Activated T-helper 17 cell treated with anti-CD3 and anti-CD28 coated beads, Interleukin-2, amount 50 U/mL, for 72 hours (primary cell): ENCODE measurements at regions not wholly inside any gene's neighbourhood (a gene's known extent, or its start where the extent isn't known, plus 50 kb on each side); places are given as distances from the start of the nearest gene placed in this dataset.

Experiments
- ATAC-seq: fragments of 150-1000 bp; cut with Tn5 transposase; replicated peaks from 2 replicates; pipeline ENCODE4 v1.10.0; 2021; ENCODE audit warnings: mild to moderate bottlenecking, moderate library complexity
- H3K27ac Mint-ChIP-seq: one replicate; pipeline ENCODE4 v1.8.0; 2022; ENCODE audit warnings: mixed read lengths
- H3K27me3 Mint-ChIP-seq: one replicate; pipeline ENCODE4 v1.8.0; 2022; ENCODE audit warnings: mixed read lengths
- H3K36me3 Mint-ChIP-seq: one replicate; pipeline ENCODE4 v1.8.0; 2022; ENCODE audit warnings: low read depth, mild to moderate bottlenecking, mixed read lengths
- H3K4me1 Mint-ChIP-seq: one replicate; pipeline ENCODE4 v1.8.0; 2022; ENCODE audit warnings: mixed read lengths
- H3K4me3 Mint-ChIP-seq: one replicate; pipeline ENCODE4 v1.8.0; 2022; ENCODE audit warnings: mild to moderate bottlenecking, mixed read lengths
- H3K9me3 Mint-ChIP-seq: one replicate; pipeline ENCODE4 v1.8.0; 2022; ENCODE audit warnings: mixed read lengths

- Mint-ChIP-seq H3K4me3 (no peak overlapping the region), H3K27me3 (no peaks in the 10 kb centered on the region), H3K27ac (no peak overlapping the region), H3K36me3 (no peaks in the 10 kb centered on the region), H3K4me1 (no peaks in the 10 kb centered on the region), H3K9me3 (peaks cover 6% of the 10 kb centered on the region)
- no peak for ATAC-seq
Measured at GRCh38 chr5:164422400-164422799, 917.0 kb downstream of the MAT2B start.

DNA sequence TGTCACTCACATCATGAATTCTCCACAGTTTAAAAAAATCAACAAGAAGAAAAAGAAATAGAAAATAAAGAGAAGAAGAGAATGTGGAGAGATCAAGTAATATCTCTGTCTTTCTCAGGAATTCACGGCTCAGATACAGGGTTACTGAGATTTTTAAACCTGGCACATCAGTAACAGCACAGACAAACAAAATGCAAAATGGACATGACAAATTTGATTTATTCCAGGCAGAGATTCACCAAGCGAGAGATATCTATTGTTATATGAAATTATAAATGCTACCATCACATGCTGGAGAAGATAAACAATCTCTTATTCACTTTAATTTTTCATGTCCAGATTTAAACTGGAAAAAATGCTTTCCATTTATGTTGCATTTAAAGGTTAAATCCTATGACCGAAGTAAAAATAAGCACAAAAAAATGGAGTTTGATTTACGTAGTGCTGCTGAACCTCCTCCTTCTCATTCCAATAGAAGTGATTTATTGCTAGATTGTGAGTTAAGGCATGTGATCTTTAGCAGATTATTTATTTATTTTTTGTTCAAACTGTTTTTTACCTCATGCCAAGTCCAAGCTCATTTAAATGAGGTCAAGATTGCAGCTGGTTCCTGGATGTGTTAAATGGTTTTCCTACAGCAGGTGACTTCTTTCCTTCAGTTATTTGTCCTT lies 926.4 kb downstream of the MAT2B start:
- H3K27ac Mint-ChIP-seq: no peak overlapping the region
- no peaks in the 10 kb centered on the region for H3K4me1 Mint-ChIP-seq
- no peak overlapping the region for H3K4me3 Mint-ChIP-seq
- H3K36me3 Mint-ChIP-seq: no peaks in the 10 kb centered on the region
- ATAC-seq: no peak
- no peaks in the 10 kb centered on the region for H3K27me3 Mint-ChIP-seq
- peaks cover 6% of the 10 kb centered on the region for H3K9me3 Mint-ChIP-seq

DNA sequence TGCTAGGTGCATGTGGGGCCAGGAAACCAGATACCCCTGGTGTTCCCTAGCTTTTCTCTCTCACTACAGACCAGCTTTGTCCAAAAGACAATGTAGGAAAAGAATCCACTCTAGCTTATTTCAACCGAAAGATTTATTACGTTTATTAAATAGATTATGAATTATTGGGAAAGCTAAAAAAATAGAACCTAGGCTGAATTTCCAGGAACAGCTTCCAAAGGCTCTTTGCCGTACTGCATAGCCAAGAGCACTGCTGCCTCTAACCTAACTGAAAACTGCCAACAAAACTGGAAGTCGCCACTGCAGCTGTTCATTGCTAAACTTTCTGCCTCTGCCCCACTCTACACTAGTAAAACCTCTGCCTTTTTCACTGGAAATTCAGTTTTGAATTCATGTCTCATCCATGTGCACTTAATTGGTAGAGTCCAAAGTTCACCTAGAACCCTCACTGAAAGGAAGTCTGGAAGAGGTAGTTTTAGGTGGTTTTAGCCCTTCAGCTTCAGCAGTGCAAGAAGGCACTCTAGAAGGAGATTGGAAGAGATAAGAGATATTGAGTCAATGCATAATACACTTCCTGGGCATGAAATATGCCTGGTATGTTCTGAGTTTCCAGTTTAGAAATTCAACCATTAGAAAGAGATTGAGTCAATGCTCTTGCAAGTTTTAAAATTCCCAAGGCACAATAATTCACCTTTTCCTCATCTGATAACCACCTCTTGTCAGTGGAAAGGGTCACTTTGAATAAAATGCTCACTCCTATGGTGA lies 927.9 kb downstream of the MAT2B start:
- H3K4me1 Mint-ChIP-seq: no peaks in the 10 kb centered on the region
- no peaks in the 10 kb centered on the region for H3K27me3 Mint-ChIP-seq
- no peak overlapping the region for H3K27ac Mint-ChIP-seq
- H3K4me3 Mint-ChIP-seq: no peak overlapping the region
- peaks cover 6% of the 10 kb centered on the region for H3K9me3 Mint-ChIP-seq
- no peak for ATAC-seq
- no peaks in the 10 kb centered on the region for H3K36me3 Mint-ChIP-seq

- H3K4me1 Mint-ChIP-seq: no peaks in the 10 kb centered on the region
Measured at GRCh38 chr5:164435576-164435975, 930.2 kb downstream of the MAT2B start.

DNA sequence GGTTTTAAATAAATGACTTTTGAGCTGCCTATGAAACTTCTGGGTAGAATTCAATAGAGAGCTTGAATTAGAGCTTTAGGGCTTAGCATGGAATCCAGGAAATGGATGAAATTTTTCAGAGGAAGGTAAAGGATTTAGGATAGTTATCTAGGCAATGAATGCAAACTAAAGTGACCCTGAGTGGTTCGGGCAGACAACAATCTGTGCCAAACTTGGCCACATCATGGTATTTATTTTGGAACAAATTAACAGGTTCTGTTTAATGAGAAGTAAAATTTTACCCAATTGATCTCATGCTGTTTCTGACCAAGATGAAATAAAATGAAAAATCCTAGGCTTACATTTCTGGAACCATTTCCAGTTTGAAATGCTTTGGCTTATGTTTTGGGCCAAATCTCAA lies 934.4 kb downstream of the MAT2B start:
- Mint-ChIP-seq H3K4me1 (no peaks in the 10 kb centered on the region), H3K27ac (no peak overlapping the region), H3K27me3 (no peaks in the 10 kb centered on the region), H3K9me3 (peaks cover 15% of the 10 kb centered on the region), H3K4me3 (no peak overlapping the region), H3K36me3 (no peaks in the 10 kb centered on the region)
- ATAC-seq: no peak

More at GRCh38 chr5:164435576-164435975, 930.2 kb downstream of the MAT2B start:
- H3K4me3 Mint-ChIP-seq: no peak overlapping the region
- no peak for ATAC-seq
- H3K36me3 Mint-ChIP-seq: no peaks in the 10 kb centered on the region
- H3K27ac Mint-ChIP-seq: no peak overlapping the region
- H3K27me3 Mint-ChIP-seq: no peaks in the 10 kb centered on the region
- peaks cover 13% of the 10 kb centered on the region for H3K9me3 Mint-ChIP-seq

- Mint-ChIP-seq H3K4me1 (no peaks in the 10 kb centered on the region), H3K36me3 (no peaks in the 10 kb centered on the region), H3K4me3 (no peak overlapping the region), H3K27me3 (no peaks in the 10 kb centered on the region), H3K27ac (no peak overlapping the region), H3K9me3 (peaks cover 10% of the 10 kb centered on the region)
- ATAC-seq: no peak
Measured at GRCh38 chr5:164449460-164449859, 944.0 kb downstream of the MAT2B start.

GRCh38 chr5:164466033-164466432 lies 960.6 kb downstream of the MAT2B start:
- Mint-ChIP-seq H3K4me3 (no peak overlapping the region), H3K4me1 (no peaks in the 10 kb centered on the region), H3K27me3 (no peaks in the 10 kb centered on the region), H3K27ac (no peak overlapping the region), H3K36me3 (no peaks in the 10 kb centered on the region), H3K9me3 (no peaks in the 10 kb centered on the region)
- no peak for ATAC-seq

DNA sequence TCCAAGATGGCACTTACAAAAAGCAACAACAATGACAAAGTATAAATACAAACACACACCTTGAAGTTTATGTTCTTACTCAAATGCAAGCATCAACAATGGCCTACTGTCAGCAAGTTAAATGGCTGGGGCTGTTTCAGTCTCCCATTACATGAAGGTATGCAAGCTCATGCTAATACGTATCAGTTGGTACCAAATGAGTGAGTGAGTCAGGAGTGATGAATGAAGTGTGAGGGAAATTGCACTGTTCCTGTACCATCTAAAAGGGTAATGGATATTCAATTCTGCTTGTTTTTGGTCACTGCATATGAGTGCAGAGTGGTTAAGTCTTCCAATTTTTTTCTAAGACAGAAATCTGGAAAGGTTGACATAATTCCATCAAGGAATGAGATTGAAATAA lies 964.9 kb downstream of the MAT2B start:
- Mint-ChIP-seq H3K27me3 (no peaks in the 10 kb centered on the region), H3K4me1 (no peaks in the 10 kb centered on the region), H3K36me3 (no peaks in the 10 kb centered on the region), H3K9me3 (no peaks in the 10 kb centered on the region), H3K27ac (no peak overlapping the region), H3K4me3 (no peak overlapping the region)
- ATAC-seq: no peak

GRCh38 chr5:164472165-164472564 lies 966.7 kb downstream of the MAT2B start:
- no peak overlapping the region for H3K27ac Mint-ChIP-seq

GRCh38 chr5:164475339-164475977 lies 970.0 kb downstream of the MAT2B start:
- Mint-ChIP-seq H3K4me3 (no peak overlapping the region), H3K27me3 (no peaks in the 10 kb centered on the region), H3K27ac (no peak overlapping the region), H3K36me3 (no peaks in the 10 kb centered on the region), H3K9me3 (peaks cover 8% of the 10 kb centered on the region), H3K4me1 (no peaks in the 10 kb centered on the region)
- ATAC-seq: no peak

More at GRCh38 chr5:164472165-164472564, 966.7 kb downstream of the MAT2B start:
- Mint-ChIP-seq H3K27me3 (no peaks in the 10 kb centered on the region), H3K4me1 (no peaks in the 10 kb centered on the region), H3K4me3 (no peak overlapping the region), H3K36me3 (no peaks in the 10 kb centered on the region), H3K9me3 (peaks cover 5% of the 10 kb centered on the region)
- no peak for ATAC-seq

DNA sequence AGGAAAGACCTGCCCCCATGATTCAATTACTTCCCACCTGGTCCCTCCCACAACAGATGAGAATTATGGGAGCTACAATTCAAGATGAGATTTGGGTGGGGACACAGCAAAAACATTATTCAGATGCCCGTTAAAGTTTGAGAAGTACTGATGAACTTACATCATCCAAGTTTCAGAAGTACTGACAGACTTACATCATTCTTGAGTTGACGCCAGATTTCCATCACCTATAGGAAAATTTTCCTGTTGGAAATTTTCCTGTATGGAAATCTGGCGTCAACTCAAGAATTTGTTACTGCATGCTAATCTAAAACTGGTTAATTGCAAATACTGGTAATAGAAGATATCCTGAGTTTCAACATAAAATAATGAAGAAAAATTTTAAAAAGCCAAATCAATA lies 975.9 kb downstream of the MAT2B start:
- no peak overlapping the region for H3K4me3 Mint-ChIP-seq
- peaks cover 8% of the 10 kb centered on the region for H3K9me3 Mint-ChIP-seq
- no peak overlapping the region for H3K27ac Mint-ChIP-seq
- H3K4me1 Mint-ChIP-seq: no peaks in the 10 kb centered on the region
- no peaks in the 10 kb centered on the region for H3K36me3 Mint-ChIP-seq
- H3K27me3 Mint-ChIP-seq: no peaks in the 10 kb centered on the region
- no peak for ATAC-seq

GRCh38 chr5:164482351-164482750 lies 976.9 kb downstream of the MAT2B start:
- Mint-ChIP-seq H3K36me3 (no peaks in the 10 kb centered on the region), H3K27me3 (no peaks in the 10 kb centered on the region), H3K4me3 (no peak overlapping the region), H3K27ac (no peak overlapping the region), H3K9me3 (peaks cover 10% of the 10 kb centered on the region), H3K4me1 (no peaks in the 10 kb centered on the region)
- ATAC-seq: no peak

GRCh38 chr5:164484948-164485347 lies 979.5 kb downstream of the MAT2B start:
- Mint-ChIP-seq H3K36me3 (no peaks in the 10 kb centered on the region), H3K4me3 (no peak overlapping the region), H3K27me3 (no peaks in the 10 kb centered on the region), H3K27ac (no peak overlapping the region), H3K9me3 (peaks cover 16% of the 10 kb centered on the region), H3K4me1 (no peaks in the 10 kb centered on the region)
- no peak for ATAC-seq

DNA sequence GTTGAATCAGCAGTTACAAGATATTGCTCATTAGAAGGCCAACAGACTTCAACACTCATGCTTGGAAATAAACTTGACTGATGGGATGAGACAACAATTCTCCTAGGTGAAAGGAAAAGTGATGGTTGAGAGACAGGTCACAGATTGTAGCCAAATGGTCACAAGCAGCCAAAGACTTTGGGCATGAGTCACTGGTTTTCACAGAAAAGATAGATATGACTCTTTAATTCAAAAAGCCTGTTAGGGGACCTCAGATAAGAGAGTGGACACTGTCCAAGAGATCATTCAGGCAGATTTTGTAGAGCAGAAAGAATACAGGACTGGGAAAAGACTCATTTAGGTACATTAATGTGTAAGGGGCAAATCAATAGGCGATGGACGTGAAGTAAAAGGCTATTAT lies 982.5 kb downstream of the MAT2B start:
- Mint-ChIP-seq H3K27ac (no peak overlapping the region), H3K9me3 (peaks cover 13% of the 10 kb centered on the region), H3K36me3 (no peaks in the 10 kb centered on the region), H3K27me3 (no peaks in the 10 kb centered on the region), H3K4me1 (no peaks in the 10 kb centered on the region), H3K4me3 (no peak overlapping the region)
- no peak for ATAC-seq
